Kidney (tissue), 13 donors: ENCODE measurements at regions not wholly inside any gene's neighbourhood (a gene's known extent, or its start where the extent isn't known, plus 50 kb on each side); places are given as distances from the start of the nearest gene placed in this dataset.

Source experiments
- DNase-seq, 5 donors: peaks; one replicate each; pipeline ENCODE4 v3.0.0-alpha.2; 2013 to 2020
- FAIRE-seq: peaks from 2 replicates; lab custom pipeline; 2012; peaks lifted over from hg19 to GRCh38; lab: Jason Lieb, UNC
- H3K27ac ChIP-seq, 2 donors: one replicate each; pipeline ENCODE4 v1.7.0; 2013; ENCODE audit warnings: low read depth in 2 of 2, low read length in 2 of 2, inconsistent platforms in 1 of 2
- H3K27me3 ChIP-seq: one replicate; pipeline ENCODE4 v1.7.1; 2013; ENCODE audit warnings: low read length, inconsistent platforms; ENCODE audit not compliant: control insufficient read depth, insufficient read depth
- H3K36me3 ChIP-seq, 3 donors: one replicate each; pipeline versions ENCODE4 v1.7.0 to v1.7.1; 2013; ENCODE audit warnings: low read length in 3 of 3, control low read depth in 1 of 3, inconsistent platforms in 1 of 3; ENCODE audit not compliant: insufficient read depth in 3 of 3, control insufficient read depth in 2 of 3
- H3K4me1 ChIP-seq, 3 donors: one replicate each; pipeline versions ENCODE4 v1.7.0 to v1.7.1; 2013; ENCODE audit warnings: low read length in 3 of 3, inconsistent platforms in 1 of 3, low read depth in 1 of 3; ENCODE audit not compliant: control insufficient read depth in 2 of 3, insufficient read depth in 2 of 3
- H3K4me3 ChIP-seq, 3 donors: one replicate each; pipeline versions ENCODE4 v1.7.0 to v1.8.1; 2013; ENCODE audit warnings: low read length in 3 of 3, control low read depth in 1 of 3, inconsistent platforms in 1 of 3
- H3K9ac ChIP-seq, 3 donors: one replicate each; pipeline versions ENCODE4 v1.7.0 to v1.7.1; 2013; ENCODE audit warnings: low read length in 3 of 3, control low read depth in 1 of 3, inconsistent platforms in 1 of 3
- H3K9me3 ChIP-seq, 3 donors: one replicate each; pipeline versions ENCODE4 v1.7.0 to v1.7.1; 2013; ENCODE audit warnings: low read length in 3 of 3, control low read depth in 1 of 3, inconsistent platforms in 1 of 3; ENCODE audit not compliant: control insufficient read depth in 2 of 3, insufficient read depth in 1 of 3
- intact Hi-C: fragments of 100-400 bp; cut with DNase I; formaldehyde crosslinking; loops from one replicate; pipeline ENCODE4 v1.11.1; 2022
- TF ChIP-seq, protein P1 (sequence below): IDR thresholded peaks from 3 replicates; pipeline ENCODE4 v1.5.1; 2012; ENCODE audit warnings: mild to moderate bottlenecking, moderate library complexity, borderline replicate concordance; ENCODE audit not compliant: insufficient read depth; ENCODE audit errors: extremely low read depth
- donor health status: control.
- donor health status: control.
- donor health status: control.
- donor health status: control.
- donor health status: control.
- donor health status: DM: yes; HTN: yes; CAD: no.
- donor health status: Normal renal cell carcinoma (clear cell type).

DNA sequence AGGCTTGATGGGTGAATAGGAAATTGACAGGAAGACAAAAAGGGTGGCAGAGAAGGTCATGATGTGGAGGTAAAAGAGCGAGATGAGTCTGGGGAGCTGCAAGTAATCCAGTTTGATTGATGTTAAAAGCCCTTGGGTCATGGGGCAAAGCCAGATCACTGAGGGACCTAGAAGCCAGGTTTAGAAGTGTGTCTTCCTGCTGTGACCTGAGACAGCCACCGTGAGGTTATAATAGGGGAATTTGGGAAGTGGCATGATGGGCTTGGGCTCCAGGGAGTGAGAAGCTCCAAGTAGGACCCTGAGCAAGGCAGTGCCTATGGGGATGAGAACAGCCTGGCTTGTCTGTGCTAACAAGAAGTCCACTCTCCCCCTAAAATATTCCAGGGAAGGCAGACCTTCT lies 298.5 kb downstream of the RPLP1 start:
- H3K4me3 ChIP-seq: no peak overlapping the region
- H3K27me3 ChIP-seq: no peaks in the 10 kb centered on the region
- no peak overlapping the region for H3K27ac ChIP-seq
- H3K9me3 ChIP-seq: no peaks in the 10 kb centered on the region
- TF ChIP-seq, protein P1, sequence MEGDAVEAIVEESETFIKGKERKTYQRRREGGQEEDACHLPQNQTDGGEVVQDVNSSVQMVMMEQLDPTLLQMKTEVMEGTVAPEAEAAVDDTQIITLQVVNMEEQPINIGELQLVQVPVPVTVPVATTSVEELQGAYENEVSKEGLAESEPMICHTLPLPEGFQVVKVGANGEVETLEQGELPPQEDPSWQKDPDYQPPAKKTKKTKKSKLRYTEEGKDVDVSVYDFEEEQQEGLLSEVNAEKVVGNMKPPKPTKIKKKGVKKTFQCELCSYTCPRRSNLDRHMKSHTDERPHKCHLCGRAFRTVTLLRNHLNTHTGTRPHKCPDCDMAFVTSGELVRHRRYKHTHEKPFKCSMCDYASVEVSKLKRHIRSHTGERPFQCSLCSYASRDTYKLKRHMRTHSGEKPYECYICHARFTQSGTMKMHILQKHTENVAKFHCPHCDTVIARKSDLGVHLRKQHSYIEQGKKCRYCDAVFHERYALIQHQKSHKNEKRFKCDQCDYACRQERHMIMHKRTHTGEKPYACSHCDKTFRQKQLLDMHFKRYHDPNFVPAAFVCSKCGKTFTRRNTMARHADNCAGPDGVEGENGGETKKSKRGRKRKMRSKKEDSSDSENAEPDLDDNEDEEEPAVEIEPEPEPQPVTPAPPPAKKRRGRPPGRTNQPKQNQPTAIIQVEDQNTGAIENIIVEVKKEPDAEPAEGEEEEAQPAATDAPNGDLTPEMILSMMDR: no peak
- H3K9ac ChIP-seq: no peak overlapping the region
- FAIRE-seq (no peak), DNase-seq (no peak)
- H3K36me3 ChIP-seq: no peaks in the 10 kb centered on the region
- intact Hi-C loops: no loop called here
- H3K4me1 ChIP-seq: peaks cover 0 to 17% (median 3%) of the 10 kb centered on the region in 3 donors

DNA sequence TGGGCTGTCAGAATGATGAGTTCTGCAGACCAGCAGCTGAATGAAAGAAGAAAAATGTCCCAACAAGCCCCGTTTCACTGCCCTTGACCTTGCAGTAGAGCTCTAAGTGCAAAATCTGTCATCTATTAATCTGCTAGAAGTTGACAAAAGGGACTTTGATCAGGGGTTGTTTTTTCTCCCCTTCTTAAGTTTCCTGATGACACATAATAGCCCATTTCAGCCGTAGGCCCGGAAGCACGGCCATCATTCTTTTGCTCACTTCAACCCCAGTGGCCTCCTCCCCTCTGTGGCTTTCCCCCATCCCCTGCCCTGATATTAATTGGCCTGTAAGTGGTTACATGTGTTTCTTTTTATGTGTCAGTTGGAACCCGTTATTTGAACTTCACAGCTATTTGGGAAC lies 298.9 kb downstream of the RPLP1 start:
- DNase-seq (peak in 3 of 5 donors; percentile 68 to 88 (median 88)), FAIRE-seq (no peak)
- no peaks in the 10 kb centered on the region for H3K9me3 ChIP-seq

DNA sequence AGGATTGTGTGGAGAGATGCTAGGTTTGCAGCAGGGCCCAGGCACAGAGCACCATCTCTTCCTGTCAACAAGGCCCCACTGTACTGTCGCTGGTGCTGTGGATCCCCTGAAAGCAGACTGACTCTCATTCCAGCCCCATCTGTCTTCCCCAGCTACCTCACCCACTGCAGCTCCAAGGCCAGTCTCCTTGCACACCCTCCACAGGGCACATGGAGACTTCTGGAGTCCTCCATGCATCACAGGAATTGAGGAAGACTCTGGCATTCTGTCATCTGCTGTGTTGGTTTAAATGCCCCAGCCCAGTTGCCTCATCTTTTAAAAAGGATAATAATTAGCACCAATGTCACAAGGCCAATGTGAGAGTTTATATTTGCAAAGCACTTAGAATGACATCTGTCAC lies 301.2 kb downstream of the RPLP1 start:
- H3K4me1 ChIP-seq: peaks cover 0 to 17% (median 3%) of the 10 kb centered on the region in 3 donors
- no peak overlapping the region for H3K27ac ChIP-seq
- DNase-seq: no peak
- no peak overlapping the region for H3K4me3 ChIP-seq
- no peaks in the 10 kb centered on the region for H3K36me3 ChIP-seq
- H3K9me3 ChIP-seq: no peaks in the 10 kb centered on the region
- intact Hi-C loops: no loop called here
- FAIRE-seq: no peak
- TF ChIP-seq, protein P1: no peak
- no peaks in the 10 kb centered on the region for H3K27me3 ChIP-seq
- H3K9ac ChIP-seq: no peak overlapping the region

More for the DNA sequence above, 298.9 kb downstream of the RPLP1 start:
- intact Hi-C loops: no loop called here
- no peaks in the 10 kb centered on the region for H3K27me3 ChIP-seq
- TF ChIP-seq, protein P1: no peak
- H3K4me3 ChIP-seq: no peak overlapping the region
- peaks cover 0 to 17% (median 3%) of the 10 kb centered on the region in 3 donors for H3K4me1 ChIP-seq
- no peak overlapping the region for H3K9ac ChIP-seq
- no peaks in the 10 kb centered on the region for H3K36me3 ChIP-seq
- peak overlapping the region in 1 of 2 donors; percentile 27 for H3K27ac ChIP-seq

DNA sequence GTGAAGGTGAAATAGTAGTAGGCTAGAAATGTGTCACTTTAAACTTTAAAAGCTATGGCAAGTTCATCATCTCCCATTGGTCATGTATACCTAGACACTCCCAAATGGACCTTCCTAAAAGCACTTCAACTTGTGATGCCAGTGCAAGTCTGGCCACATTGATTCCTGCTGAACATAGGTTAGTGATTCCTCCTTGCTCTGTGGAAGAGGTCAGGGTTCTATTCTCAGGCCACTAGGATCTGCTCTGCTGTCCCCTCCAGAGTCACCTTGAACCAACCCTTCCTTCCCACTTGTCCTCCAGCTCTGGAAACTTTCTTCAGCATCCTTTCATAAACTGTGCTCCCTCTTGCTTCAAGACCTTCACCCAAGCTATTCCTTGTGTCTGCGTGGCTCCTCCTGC lies 301.7 kb downstream of the RPLP1 start:
- TF ChIP-seq, protein P1: no peak
- intact Hi-C loops: no loop called here
- H3K9me3 ChIP-seq: no peaks in the 10 kb centered on the region
- no peaks in the 10 kb centered on the region for H3K27me3 ChIP-seq
- H3K9ac ChIP-seq: no peak overlapping the region
- H3K36me3 ChIP-seq: no peaks in the 10 kb centered on the region
- H3K4me1 ChIP-seq: peaks cover 0 to 17% (median 3%) of the 10 kb centered on the region in 3 donors
- DNase-seq (no peak), FAIRE-seq (no peak)
- H3K27ac ChIP-seq: no peak overlapping the region
- H3K4me3 ChIP-seq: no peak overlapping the region
